Common myeloid progenitor, CD34-positive (primary cell): ENCODE measurements at regions not wholly inside any gene's neighbourhood (a gene's known extent, or its start where the extent isn't known, plus 50 kb on each side); places are given as distances from the start of the nearest gene placed in this dataset.

Source experiments
- CTCF ChIA-PET: fragments of 350-600 bp; sonication (Branson Sonifier 250); formaldehyde crosslinking; loops from one replicate; lab custom pipeline; 2021; ENCODE audit warnings: antibody characterized with exemption; lab: Charles Lee
- POLR2A ChIA-PET: fragments of 350-600 bp; sonication (Branson Sonifier 250); formaldehyde crosslinking; loops from one replicate; lab custom pipeline; 2021; ENCODE audit warnings: antibody characterized with exemption; lab: Charles Lee
- DNase-seq, 3 donors: peaks; one replicate each; pipeline versions ENCODE4 v3.0.0 to v3.0.0-alpha.2; 2013
- H3K27ac ChIP-seq, 2 experiments: 1 replicate in 1 of 2; 2 replicates in 1 of 2; pipeline ENCODE4 v1.7.0; 2013; ENCODE audit warnings: inconsistent platforms in 2 of 2, low read length in 2 of 2, mild to moderate bottlenecking in 2 of 2, low read depth in 1 of 2, moderate library complexity in 1 of 2; ENCODE audit not compliant: severe bottlenecking in 2 of 2, insufficient read depth in 1 of 2, poor library complexity in 1 of 2
- H3K27me3 ChIP-seq, 5 experiments: replicated peaks in 2 of 5; 1 replicate in 3 of 5; 2 replicates in 2 of 5; pipeline versions ENCODE4 v1.6.1 to v1.7.0; 2013; ENCODE audit warnings: low read length in 4 of 5, mild to moderate bottlenecking in 2 of 5, moderate library complexity in 2 of 5, inconsistent platforms in 1 of 5; ENCODE audit not compliant: insufficient read depth in 5 of 5, control insufficient read depth in 4 of 5
- H3K36me3 ChIP-seq, 4 experiments: 1 replicate in 2 of 4; 2 replicates in 2 of 4; pipeline versions ENCODE4 v1.6.1 to v1.7.0; 2013; ENCODE audit warnings: low read length in 3 of 4, control low read depth in 1 of 4, mild to moderate bottlenecking in 1 of 4; ENCODE audit not compliant: control insufficient read depth in 4 of 4, insufficient read depth in 4 of 4
- H3K4me1 ChIP-seq, 4 experiments: 1 replicate in 3 of 4; 2 replicates in 1 of 4; pipeline versions ENCODE4 v1.6.1 to v1.7.1; 2013; ENCODE audit warnings: low read length in 3 of 4, mild to moderate bottlenecking in 3 of 4, control low read depth in 1 of 4, inconsistent platforms in 1 of 4, moderate library complexity in 1 of 4; ENCODE audit not compliant: control insufficient read depth in 4 of 4, insufficient read depth in 4 of 4; ENCODE audit errors: control extremely low read depth in 1 of 4
- H3K4me3 ChIP-seq, 7 experiments: 1 replicate in 4 of 7; 2 replicates in 3 of 7; pipeline versions ENCODE4 v1.5.1 to v1.7.0; 2013; ENCODE audit warnings: mild to moderate bottlenecking in 7 of 7, low read length in 6 of 7, moderate library complexity in 6 of 7, inconsistent platforms in 2 of 7, low read depth in 2 of 7, control low read depth in 1 of 7; ENCODE audit not compliant: insufficient read depth in 4 of 7, control insufficient read depth in 1 of 7; ENCODE audit errors: extremely low read depth in 1 of 7
- H3K9me3 ChIP-seq, 5 experiments: 1 replicate in 4 of 5; 2 replicates in 1 of 5; pipeline versions ENCODE4 v1.6.1 to v1.7.1; 2013; ENCODE audit warnings: low read length in 4 of 5, mild to moderate bottlenecking in 2 of 5, inconsistent platforms in 1 of 5, low read depth in 1 of 5, moderate library complexity in 1 of 5; ENCODE audit not compliant: control insufficient read depth in 4 of 5, insufficient read depth in 2 of 5; ENCODE audit errors: control extremely low read depth in 1 of 5
- WGBS: methylation state at CpG from one replicate; pipeline ENCODE4 v1.1.5; 2013; ENCODE audit not compliant: insufficient coverage; 5-methylcytosine and 5-hydroxymethylcytosine counted together

GRCh38 chr5:74988273-74988983 is 63.9 kb downstream of the GCNT4 start:
- POLR2A ChIA-PET = interaction anchor here (0.6 kb wide), 1 partner anchor 85 kb away, joined by 4 read pairs; no protein-coding TSS in a partner anchor
- WGBS = no CpG with 5 or more reads among the region's 2 CpGs
- Histone ChIP-seq H3K4me3 (no peak overlapping the region), H3K9me3 (peaks cover 0 to 7% (median 0%) of the 10 kb centered on the region in 5 experiments), H3K4me1 (peaks cover 0 to under 1% (median 0%) of the 10 kb centered on the region in 4 experiments), H3K27me3 (no peaks in the 10 kb centered on the region), H3K36me3 (no peaks in the 10 kb centered on the region), H3K27ac (no peak overlapping the region)
- no peak for DNase-seq
- CTCF ChIA-PET = no interaction called here

GRCh38 chr5:74978345-74978744 is 74.0 kb downstream of the GCNT4 start:
- WGBS = no CpG with 5 or more reads among the region's 1 CpG
- H3K27ac ChIP-seq = no peak overlapping the region
- peak in 2 of 3 donors; percentile 61 to 70 for DNase-seq
- no peak overlapping the region for H3K4me3 ChIP-seq
- POLR2A ChIA-PET = no interaction called here
- no peaks in the 10 kb centered on the region for H3K36me3 ChIP-seq
- H3K4me1 ChIP-seq = peaks cover 6 to 34% (median 22%) of the 10 kb centered on the region in 4 experiments
- no peaks in the 10 kb centered on the region for H3K27me3 ChIP-seq
- CTCF ChIA-PET = interaction anchor here (1.3 kb wide), 1 partner anchor 43 kb away, joined by 3 read pairs; no protein-coding TSS in a partner anchor
- peaks cover 0 to 5% (median 0%) of the 10 kb centered on the region in 5 experiments for H3K9me3 ChIP-seq

DNA sequence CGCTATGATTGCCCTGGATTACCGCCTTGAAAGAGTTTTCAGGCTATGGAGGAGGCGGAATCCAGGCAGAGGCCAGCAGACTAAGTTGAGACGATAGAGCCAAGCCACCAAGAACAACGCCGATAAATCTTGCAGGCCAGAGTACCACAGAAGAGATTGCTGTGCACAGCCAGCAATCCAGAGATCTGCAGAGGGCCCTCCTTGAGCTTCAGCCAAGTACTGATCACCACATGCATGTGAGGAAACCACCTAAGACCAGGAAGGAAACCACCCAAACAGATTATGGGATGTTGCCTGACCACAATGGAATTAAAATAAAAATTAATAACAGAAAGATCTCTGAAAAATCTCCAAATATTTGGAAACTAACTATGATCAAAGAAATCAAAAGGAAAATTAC is 74.9 kb downstream of the GCNT4 start:
- peak; percentile 31 to 80 (median 72) for DNase-seq
- Histone ChIP-seq H3K27me3 (no peaks in the 10 kb centered on the region), H3K9me3 (peaks cover 0 to 5% (median 0%) of the 10 kb centered on the region in 5 experiments), H3K4me1 (peaks cover 6 to 33% (median 21%) of the 10 kb centered on the region in 4 experiments), H3K4me3 (peak overlapping the region in 1 of 7 experiments; percentile 41), H3K27ac (no peak overlapping the region), H3K36me3 (no peaks in the 10 kb centered on the region)
- 9% methylated on average over 6 of the region's 6 CpGs for WGBS
- POLR2A ChIA-PET = no interaction called here
- CTCF ChIA-PET = no interaction called here

DNA sequence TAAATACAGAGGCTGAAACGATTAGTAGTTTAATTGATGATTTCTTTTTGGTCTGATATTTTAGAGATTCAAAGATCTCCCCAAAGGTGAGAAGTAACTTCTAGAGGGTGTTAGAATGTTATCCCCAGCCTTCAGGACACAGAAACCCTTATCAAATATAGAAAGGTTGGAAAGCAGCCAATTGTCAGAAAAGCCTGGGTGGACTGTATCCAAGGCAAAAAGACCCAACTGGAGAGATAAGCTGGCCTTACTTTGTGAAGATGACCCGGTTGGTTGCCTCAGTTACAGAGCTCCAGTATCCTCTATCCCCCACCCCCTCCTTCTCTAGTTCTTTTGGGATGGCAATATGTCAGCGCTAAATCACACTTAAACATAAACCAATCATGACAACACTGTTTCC is 75.7 kb downstream of the GCNT4 start:
- POLR2A ChIA-PET = no interaction called here
- DNase-seq = peak in 1 of 3 donors; percentile 6
- 88% methylated on average over 1 of the region's 3 CpGs for WGBS

DNA sequence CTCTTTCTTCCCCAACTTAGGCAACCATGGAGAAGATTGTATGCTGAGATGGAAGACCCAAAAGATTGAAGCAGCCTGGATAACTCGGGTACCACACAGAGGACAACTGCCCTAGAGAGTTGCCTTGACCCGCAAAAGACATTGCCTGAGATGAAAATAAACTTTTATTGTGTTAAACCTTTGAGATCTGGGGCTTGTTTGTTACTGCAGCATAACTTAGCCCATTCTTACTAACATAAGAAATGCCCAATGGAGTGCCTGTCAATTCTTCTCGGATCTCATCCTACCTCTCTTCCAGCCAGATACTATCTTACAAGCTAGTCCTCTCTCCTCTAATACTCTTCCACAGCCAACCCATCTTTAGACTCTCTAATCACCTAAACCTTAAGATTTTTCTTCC is 76.8 kb downstream of the GCNT4 start:
- WGBS = 100% methylated on average over 2 of the region's 3 CpGs
- H3K27me3 ChIP-seq = no peaks in the 10 kb centered on the region
- DNase-seq = no peak
- CTCF ChIA-PET = no interaction called here
- H3K36me3 ChIP-seq = no peaks in the 10 kb centered on the region
- H3K27ac ChIP-seq = no peak overlapping the region
- POLR2A ChIA-PET = no interaction called here
- H3K4me1 ChIP-seq = peaks cover 6 to 33% (median 21%) of the 10 kb centered on the region in 4 experiments
- H3K9me3 ChIP-seq = peaks cover 0 to 13% (median 5%) of the 10 kb centered on the region in 5 experiments
- no peak overlapping the region for H3K4me3 ChIP-seq

More for the DNA sequence above, 75.7 kb downstream of the GCNT4 start:
- Histone ChIP-seq H3K27ac (no peak overlapping the region), H3K9me3 (peaks cover 0 to 10% (median 4%) of the 10 kb centered on the region in 5 experiments), H3K27me3 (no peaks in the 10 kb centered on the region), H3K4me3 (peak overlapping the region in 1 of 7 experiments; percentile 14), H3K36me3 (no peaks in the 10 kb centered on the region), H3K4me1 (peaks cover 6 to 33% (median 21%) of the 10 kb centered on the region in 4 experiments)
- CTCF ChIA-PET = no interaction called here

GRCh38 chr5:74974451-74975091 is 77.8 kb downstream of the GCNT4 start:
- H3K4me1 ChIP-seq = peaks cover 6 to 33% (median 21%) of the 10 kb centered on the region in 4 experiments
- H3K27ac ChIP-seq = no peak overlapping the region
- ChIA-PET POLR2A (no interaction called here), CTCF (no interaction called here)
- H3K36me3 ChIP-seq = no peaks in the 10 kb centered on the region
- H3K27me3 ChIP-seq = no peaks in the 10 kb centered on the region
- H3K4me3 ChIP-seq = no peak overlapping the region
- H3K9me3 ChIP-seq = peaks cover 0 to 13% (median 5%) of the 10 kb centered on the region in 5 experiments
- WGBS = 40% methylated on average over 3 of the region's 4 CpGs
- peak in 2 of 3 donors; percentile 59 to 66 for DNase-seq

GRCh38 chr5:74973694-74974093 is 78.7 kb downstream of the GCNT4 start:
- Histone ChIP-seq H3K36me3 (no peaks in the 10 kb centered on the region), H3K9me3 (peaks cover 0 to 13% (median 5%) of the 10 kb centered on the region in 5 experiments), H3K4me3 (no peak overlapping the region), H3K4me1 (peaks cover 5 to 32% (median 21%) of the 10 kb centered on the region in 4 experiments), H3K27ac (no peak overlapping the region), H3K27me3 (no peaks in the 10 kb centered on the region)
- DNase-seq = no peak
- CTCF ChIA-PET = no interaction called here
- POLR2A ChIA-PET = no interaction called here
- WGBS = 100% methylated on average over 1 of the region's 2 CpGs
